Endodermal cell (in vitro differentiated cells): ENCODE measurements at regions not wholly inside any gene's neighbourhood (a gene's known extent, or its start where the extent isn't known, plus 50 kb on each side); places are given as distances from the start of the nearest gene placed in this dataset.
A peak's percentile ranks its signal among the peaks of the same experiment; 100 is the strongest.

Experiments used
- DNase-seq: peaks from one replicate; pipeline ENCODE4 v3.0.0-alpha.2; 2017
- H3K27ac ChIP-seq: 2 replicates; pipeline ENCODE4 v1.5.1; 2013; ENCODE audit warnings: mild to moderate bottlenecking, low read depth, low read length, moderate library complexity
- H3K27me3 ChIP-seq: 2 replicates; pipeline ENCODE4 v1.6.1; 2013; ENCODE audit warnings: mild to moderate bottlenecking, low read length, moderate library complexity; ENCODE audit not compliant: insufficient read depth, control insufficient read depth, poor library complexity, severe bottlenecking
- H3K36me3 ChIP-seq: 2 replicates; pipeline ENCODE4 v1.7.0; 2013; ENCODE audit warnings: mild to moderate bottlenecking, low read length, moderate library complexity; ENCODE audit not compliant: control insufficient read depth, insufficient read depth
- H3K4me1 ChIP-seq: one replicate; pipeline ENCODE4 v1.7.0; 2013; ENCODE audit warnings: low read length; ENCODE audit not compliant: control insufficient read depth, insufficient read depth
- H3K4me3 ChIP-seq: 2 replicates; pipeline ENCODE4 v1.5.1; 2013; ENCODE audit warnings: mild to moderate bottlenecking, low read length, moderate library complexity
- H3K9ac ChIP-seq: 2 replicates; pipeline ENCODE4 v1.6.1; 2013; ENCODE audit warnings: mild to moderate bottlenecking, low read length, moderate library complexity; ENCODE audit not compliant: poor library complexity, severe bottlenecking; ENCODE audit errors: extremely low read depth
- H3K9me3 ChIP-seq: 2 replicates; pipeline ENCODE4 v1.6.1; 2013; ENCODE audit warnings: mild to moderate bottlenecking, low read length, moderate library complexity; ENCODE audit not compliant: control insufficient read depth
- H3K27ac Mint-ChIP-seq: 2 replicates; pipeline ENCODE4 v1.8.0; 2020; ENCODE audit warnings: mixed read lengths
- H3K27me3 Mint-ChIP-seq: 2 replicates; pipeline ENCODE4 v1.8.0; 2021; ENCODE audit warnings: mild to moderate bottlenecking, mixed read lengths; ENCODE audit not compliant: insufficient read depth
- H3K36me3 Mint-ChIP-seq: 2 replicates; pipeline ENCODE4 v1.8.0; 2020; ENCODE audit warnings: low read depth, mixed read lengths
- H3K4me1 Mint-ChIP-seq: 2 replicates; pipeline ENCODE4 v1.8.0; 2020; ENCODE audit warnings: mixed read lengths
- H3K4me3 Mint-ChIP-seq: 2 replicates; pipeline ENCODE4 v1.8.0; 2020; ENCODE audit warnings: mild to moderate bottlenecking, moderate library complexity, mixed read lengths
- H3K9me3 Mint-ChIP-seq: 2 replicates; pipeline ENCODE4 v1.8.0; 2020; ENCODE audit warnings: mild to moderate bottlenecking, mixed read lengths
- CTCF ChIP-seq: fragments of 200-600 bp; sonication (generic); conservative IDR thresholded peaks from 2 replicates; pipeline ENCODE4 v1.5.0; 2021; ENCODE audit warnings: antibody characterized with exemption, mild to moderate bottlenecking
- WGBS, 2 experiments: methylation state at CpG; one replicate each; pipeline versions ENCODE4 v1.1.5 to v1.1.7; 2013; ENCODE audit warnings: missing lambda C conversion rate in 2 of 2, mixed read lengths in 1 of 2; ENCODE audit not compliant: insufficient coverage in 1 of 2, insufficient read length in 1 of 2; 5-methylcytosine and 5-hydroxymethylcytosine counted together

DNA sequence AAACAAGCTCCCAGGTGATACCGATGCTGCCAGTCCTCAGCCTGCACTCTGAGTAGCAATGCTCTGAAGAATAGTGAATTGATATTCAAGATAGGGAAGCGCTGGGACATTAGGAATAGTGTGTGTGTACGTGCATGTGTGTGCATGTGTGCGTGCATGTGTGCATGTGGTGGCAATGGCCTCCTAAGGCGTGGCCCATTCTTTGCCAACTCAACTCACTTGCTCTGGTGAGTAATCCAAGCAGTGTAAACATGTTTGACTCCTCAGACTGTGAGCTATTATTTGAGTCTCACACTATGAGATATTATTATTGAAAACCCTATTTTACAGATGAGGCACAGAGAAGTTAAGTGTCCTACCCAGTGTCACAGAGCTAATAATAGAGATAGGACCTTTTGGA is 186.6 kb downstream of the RAB11FIP2 start:
- H3K27me3 Mint-ChIP-seq = peaks cover 21% of the 10 kb centered on the region
- no peaks in the 10 kb centered on the region for H3K4me1 ChIP-seq
- H3K36me3 Mint-ChIP-seq = no peaks in the 10 kb centered on the region
- H3K36me3 ChIP-seq = no peaks in the 10 kb centered on the region
- H3K27ac ChIP-seq = no peak overlapping the region
- WGBS, 2 experiments = 94 to 96% methylated on average over 5 of the region's 5 CpGs
- no peaks in the 10 kb centered on the region for H3K27me3 ChIP-seq
- no peak for TF ChIP-seq CTCF
- H3K27ac Mint-ChIP-seq = no peak overlapping the region
- H3K9me3 Mint-ChIP-seq = peaks cover 7% of the 10 kb centered on the region
- H3K9ac ChIP-seq = no peak overlapping the region
- no peaks in the 10 kb centered on the region for H3K4me1 Mint-ChIP-seq
- H3K4me3 ChIP-seq = no peak overlapping the region
- no peak for DNase-seq
- no peak overlapping the region for H3K4me3 Mint-ChIP-seq
- H3K9me3 ChIP-seq = peaks cover 12% of the 10 kb centered on the region

DNA sequence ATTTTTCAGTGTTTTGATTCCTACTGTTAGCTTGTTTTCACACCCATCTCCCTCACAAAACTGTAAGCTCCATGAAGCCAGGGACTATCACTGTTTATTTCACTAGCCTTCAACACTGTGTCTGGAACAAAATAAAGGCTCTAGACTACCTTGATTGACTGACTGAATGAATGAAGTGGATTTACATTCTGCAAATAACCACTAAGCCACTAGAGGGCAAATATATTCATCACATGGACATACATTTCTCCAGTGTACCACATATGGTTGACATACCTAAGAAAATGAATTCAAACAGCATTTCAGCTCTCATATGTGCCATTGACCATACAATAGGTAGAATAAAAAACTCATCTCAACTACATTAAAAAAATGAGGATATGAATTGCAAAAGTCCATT is 185.9 kb downstream of the RAB11FIP2 start:
- peaks cover under 1% of the 10 kb centered on the region for H3K9me3 Mint-ChIP-seq
- no peaks in the 10 kb centered on the region for H3K27me3 ChIP-seq
- DNase-seq = no peak

DNA sequence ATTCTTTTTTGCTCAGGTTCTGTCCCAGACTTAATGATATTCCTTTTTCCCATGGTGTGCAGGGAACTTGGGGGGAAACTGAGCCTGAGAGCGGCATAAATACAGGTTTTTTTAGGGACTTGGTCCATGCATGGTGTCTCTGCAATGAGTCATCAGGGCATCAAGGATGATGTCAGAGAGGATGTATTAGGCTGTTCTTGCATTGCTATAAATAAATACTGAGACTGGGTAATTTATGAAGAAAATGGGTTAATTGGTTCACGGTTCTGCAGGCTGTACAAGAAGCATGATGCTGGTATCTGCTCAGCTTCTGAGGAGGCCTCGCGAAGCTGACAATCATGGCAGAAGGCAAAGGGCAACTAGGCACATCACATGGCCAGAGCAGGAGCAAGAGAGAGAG is 185.4 kb downstream of the RAB11FIP2 start:
- Mint-ChIP-seq H3K27ac (no peak overlapping the region), H3K27me3 (peaks cover 26% of the 10 kb centered on the region), H3K36me3 (no peaks in the 10 kb centered on the region), H3K4me1 (no peaks in the 10 kb centered on the region), H3K4me3 (no peak overlapping the region), H3K9me3 (no peaks in the 10 kb centered on the region)
- TF ChIP-seq CTCF = no peak
- Histone ChIP-seq H3K36me3 (no peaks in the 10 kb centered on the region), H3K4me3 (no peak overlapping the region), H3K4me1 (no peaks in the 10 kb centered on the region), H3K9ac (no peak overlapping the region), H3K27me3 (no peaks in the 10 kb centered on the region), H3K27ac (no peak overlapping the region), H3K9me3 (peaks cover under 1% of the 10 kb centered on the region)
- no peak for DNase-seq
- WGBS, 2 experiments = 99 to 100% methylated on average over 1 to 4 of the region's 4 CpGs

More for the DNA sequence above, 185.9 kb downstream of the RAB11FIP2 start:
- no peaks in the 10 kb centered on the region for H3K4me1 ChIP-seq
- H3K9ac ChIP-seq = no peak overlapping the region
- Mint-ChIP-seq H3K4me3 (no peak overlapping the region), H3K27me3 (peaks cover 21% of the 10 kb centered on the region), H3K36me3 (no peaks in the 10 kb centered on the region), H3K4me1 (no peaks in the 10 kb centered on the region), H3K27ac (no peak overlapping the region)
- no peak overlapping the region for H3K4me3 ChIP-seq
- peaks cover 6% of the 10 kb centered on the region for H3K9me3 ChIP-seq
- H3K36me3 ChIP-seq = no peaks in the 10 kb centered on the region
- no peak overlapping the region for H3K27ac ChIP-seq
- peak; percentile 73 for TF ChIP-seq CTCF
